A172 (cell line): ENCODE measurements at regions not wholly inside any gene's neighbourhood (a gene's known extent, or its start where the extent isn't known, plus 50 kb on each side); places are given as distances from the start of the nearest gene placed in this dataset.
"Not testable (repeated sequence)": the region's sequence is repeated elsewhere in the genome, so short reads cannot be mapped to it uniquely, and the experiment has no call there.

Experiments
- DNase-seq: peaks from one replicate; pipeline ENCODE4 v3.0.0-alpha.2; 2015; ENCODE audit warnings: low spot score

- DNase-seq, result no peak
Observed at GRCh38 chr12:76664731-76665130, 99.2 kb upstream of the ZDHHC17 start.

GRCh38 chr12:76666290-76666835, 97.6 kb upstream of the ZDHHC17 start:
- no peak for DNase-seq

DNA sequence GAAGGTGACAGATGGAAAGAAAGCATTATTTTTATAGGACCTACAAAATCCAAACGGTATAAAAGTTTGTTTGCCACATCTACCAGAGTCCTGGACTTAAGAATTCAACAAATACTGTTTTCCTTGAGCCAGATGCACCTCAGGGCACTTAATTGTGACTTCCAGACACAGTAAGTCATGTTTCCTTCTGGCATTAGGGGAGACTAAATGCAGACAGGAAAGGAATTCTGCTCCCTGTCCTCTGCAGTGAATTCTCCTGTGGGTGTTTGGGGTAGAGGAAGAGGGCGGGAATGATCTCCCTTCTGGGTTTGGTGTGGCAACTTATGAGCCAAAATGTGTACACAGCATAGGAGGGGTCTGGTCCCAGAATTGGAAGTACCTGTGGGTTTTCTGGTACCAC, 93.9 kb upstream of the ZDHHC17 start:
- no peak for DNase-seq

DNA sequence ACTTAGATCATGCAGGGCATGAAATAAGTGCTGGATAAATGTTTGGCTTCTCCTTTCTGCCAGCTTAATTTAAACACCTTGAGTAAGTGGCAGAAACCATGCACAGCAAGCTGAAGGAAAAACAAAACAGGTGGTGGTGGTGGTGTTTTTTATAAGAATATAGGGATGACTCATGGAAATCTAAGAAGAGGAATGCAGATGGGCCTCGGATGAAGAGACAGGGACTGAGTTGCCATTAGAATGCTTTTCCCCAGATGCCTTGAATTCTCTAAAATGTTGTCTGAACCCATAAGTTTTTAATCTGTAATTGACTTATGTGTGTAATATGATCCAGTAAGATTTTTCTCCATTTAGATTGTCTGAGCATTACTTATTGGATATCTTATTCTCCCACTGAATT, 93.1 kb upstream of the ZDHHC17 start:
- DNase-seq, result peak; percentile 57

DNA sequence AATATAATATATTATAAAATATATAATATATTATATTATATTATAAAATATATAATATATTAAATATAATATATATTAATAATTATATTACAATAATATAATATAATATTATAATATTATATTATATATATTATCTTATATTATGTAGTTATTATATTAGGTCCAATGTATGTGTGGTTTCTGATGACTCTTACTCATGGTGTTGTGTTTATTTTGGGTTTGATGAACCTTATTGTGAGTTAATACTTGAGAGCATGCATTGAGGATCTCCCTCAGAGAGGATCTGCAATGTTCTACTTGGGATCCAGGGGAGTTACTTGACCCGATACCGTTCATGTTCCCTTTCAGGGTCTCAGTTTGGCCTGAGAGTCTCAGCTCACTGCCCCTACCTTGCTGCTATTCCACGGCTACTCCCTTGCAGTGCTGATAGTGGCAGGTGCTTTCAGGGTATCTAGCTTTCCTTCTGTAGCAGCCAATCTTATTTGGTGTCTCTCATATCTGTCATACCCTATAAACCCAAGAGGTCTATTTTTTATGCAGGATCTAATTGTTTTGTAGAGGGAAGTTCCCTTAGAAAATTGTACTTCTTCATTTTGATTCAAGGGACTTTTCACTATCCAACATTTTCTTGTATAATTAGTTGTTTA, 89.1 kb upstream of the ZDHHC17 start:
- DNase-seq, result no peak

GRCh38 chr12:76676261-76676660, 87.7 kb upstream of the ZDHHC17 start:
- DNase-seq, result not testable (repeated sequence)

- no peak for DNase-seq
Observed at GRCh38 chr12:76678992-76679391, 84.9 kb upstream of the ZDHHC17 start.

DNA sequence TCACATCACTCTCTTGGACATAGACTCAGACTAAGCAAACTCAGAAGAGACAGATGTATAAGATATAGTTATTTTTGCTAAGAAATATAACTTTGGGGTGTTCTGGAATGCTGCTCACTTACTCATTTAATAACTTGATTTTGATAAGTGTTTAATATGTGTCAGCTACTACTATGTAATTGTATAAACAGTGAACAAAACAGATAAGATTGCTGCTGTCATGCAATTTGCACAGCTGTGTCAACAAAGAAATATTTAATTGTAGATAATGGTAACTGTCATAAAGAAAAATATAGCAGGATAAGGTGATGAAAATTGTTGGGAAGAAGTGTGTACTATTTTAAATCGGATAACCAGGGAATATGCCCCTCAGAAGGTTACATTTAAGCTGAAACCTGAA, 84.1 kb upstream of the ZDHHC17 start:
- DNase-seq, result no peak

DNA sequence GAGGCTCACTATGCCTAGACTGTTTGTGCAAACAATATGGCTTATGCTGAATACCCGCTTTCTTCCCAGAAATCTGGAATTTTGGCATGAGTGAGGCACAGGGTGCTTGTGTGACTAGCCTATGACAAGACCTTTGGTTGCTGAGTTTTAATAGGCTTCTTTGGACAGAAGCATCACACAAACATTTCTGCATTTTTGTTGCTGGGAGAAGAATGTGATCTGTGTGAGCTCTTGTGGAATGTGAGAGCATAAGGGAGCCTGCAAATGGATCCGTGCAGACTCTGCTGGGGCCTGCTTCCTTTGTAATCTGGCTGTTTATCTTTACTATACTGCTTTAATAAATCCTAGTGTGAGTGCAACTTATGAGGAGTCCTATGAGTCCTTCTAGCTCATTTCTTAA, 83.0 kb upstream of the ZDHHC17 start:
- DNase-seq, result no peak

DNA sequence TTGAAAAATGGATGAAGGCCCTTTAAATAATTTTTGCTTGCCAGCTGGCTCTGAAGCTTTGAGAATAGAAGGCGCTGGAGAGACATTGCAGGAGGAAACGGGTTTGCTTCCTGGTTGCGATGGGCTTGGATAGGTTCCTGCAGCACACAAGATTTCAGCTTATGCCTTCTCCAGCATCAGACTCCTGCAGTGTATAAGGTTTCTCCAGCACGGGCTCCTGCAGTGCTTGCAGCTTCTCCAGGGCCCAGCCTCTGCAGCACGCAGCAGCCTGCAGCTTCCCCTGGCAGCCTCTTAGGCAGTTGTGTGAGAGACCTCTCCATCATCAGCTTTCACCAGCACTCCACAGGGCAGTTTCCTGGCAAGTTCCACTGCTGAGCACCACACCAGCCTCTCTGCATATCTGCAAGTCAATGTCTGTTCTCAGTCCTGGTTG, 78.7 kb upstream of the ZDHHC17 start:
- peak; percentile 17 for DNase-seq

DNA sequence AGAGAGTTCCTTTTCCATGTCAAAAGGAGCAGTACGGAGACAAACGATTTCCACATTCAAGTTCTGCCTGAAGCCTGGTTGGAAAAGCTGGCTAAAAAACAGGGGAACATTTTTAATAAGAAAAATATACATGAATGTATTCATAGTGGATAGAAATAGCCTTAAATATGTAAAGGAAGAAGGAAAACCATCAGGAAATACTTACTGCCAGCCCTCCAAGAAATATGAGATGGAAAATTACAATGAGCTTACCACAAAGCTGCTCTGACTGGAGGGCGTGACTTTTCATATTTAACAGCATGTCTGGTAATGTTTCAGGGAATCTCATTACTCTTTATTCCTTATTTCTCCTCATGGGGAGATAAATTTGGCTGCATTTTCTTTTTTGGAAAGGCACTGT, 75.9 kb upstream of the ZDHHC17 start:
- no peak for DNase-seq

GRCh38 chr12:76688631-76689030, 75.3 kb upstream of the ZDHHC17 start:
- no peak for DNase-seq

GRCh38 chr12:76690921-76691700, 72.8 kb upstream of the ZDHHC17 start:
- DNase-seq, result no peak

DNA sequence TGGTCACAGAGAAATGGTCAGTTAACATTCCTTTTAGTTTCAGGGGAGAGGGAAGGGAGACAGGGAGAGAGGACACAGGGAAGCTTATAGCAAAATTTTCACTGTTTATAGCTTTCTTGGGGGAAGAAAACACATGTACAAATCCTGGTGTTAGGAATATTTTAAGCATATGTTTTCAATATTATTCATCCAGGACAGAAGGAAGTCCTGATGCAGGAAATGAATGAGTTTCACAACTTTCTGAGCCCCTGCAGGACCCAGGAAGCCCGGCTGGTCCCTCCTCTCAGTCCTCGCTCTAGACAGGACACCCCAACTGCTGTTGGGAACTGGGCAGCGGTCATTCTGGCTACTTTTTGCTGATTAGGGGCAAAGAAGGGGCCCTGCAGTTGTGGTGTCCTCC, 71.1 kb upstream of the ZDHHC17 start:
- DNase-seq, result no peak

GRCh38 chr12:76694369-76694768, 69.5 kb upstream of the ZDHHC17 start:
- DNase-seq, result no peak

DNA sequence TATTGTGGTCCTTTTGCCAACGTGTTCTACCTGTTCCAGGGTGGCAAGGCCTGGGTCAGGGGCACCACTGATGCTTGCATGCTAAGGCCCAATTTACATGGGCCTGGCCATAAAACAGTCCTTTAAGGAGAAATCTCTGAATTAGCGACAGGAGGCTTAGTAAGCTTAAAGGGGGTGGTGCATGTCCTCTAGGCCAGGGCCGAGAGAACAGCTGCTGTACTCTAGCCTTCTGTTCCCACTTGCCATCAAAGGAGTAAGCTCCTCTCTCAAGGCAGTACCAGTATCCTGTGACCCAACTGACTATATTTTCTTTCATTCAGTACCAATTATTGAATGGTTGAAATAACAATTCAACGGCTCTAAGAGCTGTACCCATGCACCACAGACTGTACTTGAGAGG, 67.7 kb upstream of the ZDHHC17 start:
- no peak for DNase-seq

- no peak for DNase-seq
Observed at GRCh38 chr12:76697849-76698248, 66.1 kb upstream of the ZDHHC17 start.

DNA sequence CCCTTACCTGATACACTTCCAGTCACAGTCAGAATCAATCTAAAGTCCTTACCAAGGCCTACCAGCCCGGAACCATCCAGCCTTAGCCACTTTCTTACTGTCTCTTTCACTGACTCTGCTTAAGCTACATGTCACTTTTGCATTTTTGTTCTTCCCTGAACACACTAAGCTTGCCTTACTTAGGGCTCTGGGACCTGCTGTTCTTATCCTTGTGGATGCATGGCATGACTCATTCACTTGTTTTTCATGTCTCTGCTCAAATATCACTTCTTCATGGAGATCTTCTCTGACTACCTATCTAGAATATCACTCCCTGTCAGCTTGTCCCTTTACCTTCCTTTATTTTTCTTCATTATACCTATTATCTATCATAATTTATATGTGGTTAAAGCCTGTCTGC, 65.6 kb upstream of the ZDHHC17 start:
- DNase-seq, result no peak

DNA sequence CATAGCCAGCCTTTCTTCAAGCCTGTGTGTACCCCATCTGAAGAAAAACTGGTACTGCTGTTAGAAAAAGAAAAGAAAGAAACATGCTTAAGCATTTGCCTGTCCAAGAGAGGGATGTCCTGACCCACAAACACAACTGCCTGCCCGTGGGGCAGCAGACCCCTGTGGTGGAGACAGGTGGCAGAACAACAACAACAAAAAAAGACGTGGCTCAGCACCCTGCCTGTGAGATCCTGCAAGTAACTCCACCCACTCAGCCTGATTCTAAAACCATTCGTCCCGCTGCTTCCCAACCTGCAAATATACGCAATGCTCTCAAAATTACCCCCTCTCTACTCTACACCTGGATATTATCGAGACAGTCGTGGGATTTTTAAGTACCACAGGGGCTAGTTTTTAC, 64.9 kb upstream of the ZDHHC17 start:
- DNase-seq, result no peak

- DNase-seq, result no peak
Observed at GRCh38 chr12:76701690-76702089, 62.2 kb upstream of the ZDHHC17 start.

DNA sequence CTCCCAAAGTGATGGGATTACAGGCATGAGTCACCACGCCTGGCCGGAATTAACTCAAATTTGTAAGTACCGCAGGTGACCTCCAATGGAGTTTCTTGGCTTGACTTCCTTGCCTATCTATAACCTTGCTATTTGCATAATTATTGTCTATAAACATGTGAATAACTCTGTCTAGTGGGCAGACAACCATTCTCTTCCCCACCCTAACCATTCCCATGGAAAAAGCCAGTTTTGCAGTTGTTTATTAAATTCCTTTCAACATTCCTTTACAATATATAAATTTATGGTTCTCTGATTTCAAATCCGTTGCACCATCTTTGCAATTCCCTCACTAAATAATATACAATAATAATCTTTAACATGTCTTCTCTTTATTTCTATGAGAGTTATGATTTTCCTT, 61.0 kb upstream of the ZDHHC17 start:
- DNase-seq, result no peak

GRCh38 chr12:76704693-76705092, 59.2 kb upstream of the ZDHHC17 start:
- DNase-seq, result no peak

GRCh38 chr12:76706101-76706500, 57.8 kb upstream of the ZDHHC17 start:
- no peak for DNase-seq
